Osteocyte (in vitro differentiated cells): ENCODE measurements at regions not wholly inside any gene's neighbourhood (a gene's known extent, or its start where the extent isn't known, plus 50 kb on each side); places are given as distances from the start of the nearest gene placed in this dataset.

ENCODE experiments used
- DNase-seq: peaks from one replicate; pipeline ENCODE4 v3.0.0; 2021; ENCODE audit warnings: mixed read lengths; ENCODE audit not compliant: unreplicated experiment; ENCODE audit errors: extremely low spot score
- H3K27ac Mint-ChIP-seq: one replicate; pipeline ENCODE4 v1.8.0; 2021; ENCODE audit warnings: mild to moderate bottlenecking, mixed read lengths; ENCODE audit not compliant: unreplicated experiment
- H3K27me3 Mint-ChIP-seq: one replicate; pipeline ENCODE4 v1.8.0; 2021; ENCODE audit warnings: mixed read lengths; ENCODE audit not compliant: unreplicated experiment
- H3K36me3 Mint-ChIP-seq: one replicate; pipeline ENCODE4 v1.8.0; 2021; ENCODE audit warnings: mixed read lengths; ENCODE audit not compliant: unreplicated experiment
- H3K4me1 Mint-ChIP-seq: one replicate; pipeline ENCODE4 v1.8.0; 2021; ENCODE audit warnings: mixed read lengths; ENCODE audit not compliant: unreplicated experiment
- H3K4me3 Mint-ChIP-seq: one replicate; pipeline ENCODE4 v1.8.0; 2021; ENCODE audit warnings: mild to moderate bottlenecking, moderate library complexity, mixed read lengths; ENCODE audit not compliant: unreplicated experiment
- H3K9me3 Mint-ChIP-seq: one replicate; pipeline ENCODE4 v1.8.0; 2021; ENCODE audit warnings: mixed read lengths; ENCODE audit not compliant: unreplicated experiment
- TF ChIP-seq, protein P1 (sequence below): fragments of 200-600 bp; sonication (generic); IDR thresholded peaks from 2 replicates; pipeline ENCODE4 v1.5.0; 2021; ENCODE audit warnings: antibody characterized with exemption, mild to moderate bottlenecking, moderate library complexity

DNA sequence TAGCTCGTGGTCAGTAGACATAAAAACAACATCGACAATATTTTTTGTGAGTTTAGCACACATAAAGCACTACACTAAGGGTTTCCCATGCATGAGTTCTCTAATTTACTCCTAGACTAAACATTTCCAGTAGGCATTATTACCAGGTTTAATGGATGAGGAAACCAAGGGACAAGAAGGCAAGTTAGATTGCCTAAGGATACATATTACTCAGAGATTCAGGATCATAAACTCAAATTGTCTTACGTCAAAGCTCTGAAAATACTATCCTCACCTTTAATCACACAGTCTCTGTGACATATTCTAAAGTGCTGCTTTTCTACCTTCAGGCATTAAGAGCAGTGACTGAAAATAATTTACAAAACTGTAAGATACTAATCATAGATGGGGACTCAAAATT is 655.3 kb downstream of the SLC16A7 start:
- peaks cover 3% of the 10 kb centered on the region for H3K4me1 Mint-ChIP-seq
- H3K27me3 Mint-ChIP-seq, result no peaks in the 10 kb centered on the region
- H3K4me3 Mint-ChIP-seq, result no peak overlapping the region
- no peaks in the 10 kb centered on the region for H3K36me3 Mint-ChIP-seq
- TF ChIP-seq, protein P1, sequence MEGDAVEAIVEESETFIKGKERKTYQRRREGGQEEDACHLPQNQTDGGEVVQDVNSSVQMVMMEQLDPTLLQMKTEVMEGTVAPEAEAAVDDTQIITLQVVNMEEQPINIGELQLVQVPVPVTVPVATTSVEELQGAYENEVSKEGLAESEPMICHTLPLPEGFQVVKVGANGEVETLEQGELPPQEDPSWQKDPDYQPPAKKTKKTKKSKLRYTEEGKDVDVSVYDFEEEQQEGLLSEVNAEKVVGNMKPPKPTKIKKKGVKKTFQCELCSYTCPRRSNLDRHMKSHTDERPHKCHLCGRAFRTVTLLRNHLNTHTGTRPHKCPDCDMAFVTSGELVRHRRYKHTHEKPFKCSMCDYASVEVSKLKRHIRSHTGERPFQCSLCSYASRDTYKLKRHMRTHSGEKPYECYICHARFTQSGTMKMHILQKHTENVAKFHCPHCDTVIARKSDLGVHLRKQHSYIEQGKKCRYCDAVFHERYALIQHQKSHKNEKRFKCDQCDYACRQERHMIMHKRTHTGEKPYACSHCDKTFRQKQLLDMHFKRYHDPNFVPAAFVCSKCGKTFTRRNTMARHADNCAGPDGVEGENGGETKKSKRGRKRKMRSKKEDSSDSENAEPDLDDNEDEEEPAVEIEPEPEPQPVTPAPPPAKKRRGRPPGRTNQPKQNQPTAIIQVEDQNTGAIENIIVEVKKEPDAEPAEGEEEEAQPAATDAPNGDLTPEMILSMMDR, result no peak
- no peaks in the 10 kb centered on the region for H3K9me3 Mint-ChIP-seq
- H3K27ac Mint-ChIP-seq, result no peak overlapping the region
- no peak for DNase-seq

DNA sequence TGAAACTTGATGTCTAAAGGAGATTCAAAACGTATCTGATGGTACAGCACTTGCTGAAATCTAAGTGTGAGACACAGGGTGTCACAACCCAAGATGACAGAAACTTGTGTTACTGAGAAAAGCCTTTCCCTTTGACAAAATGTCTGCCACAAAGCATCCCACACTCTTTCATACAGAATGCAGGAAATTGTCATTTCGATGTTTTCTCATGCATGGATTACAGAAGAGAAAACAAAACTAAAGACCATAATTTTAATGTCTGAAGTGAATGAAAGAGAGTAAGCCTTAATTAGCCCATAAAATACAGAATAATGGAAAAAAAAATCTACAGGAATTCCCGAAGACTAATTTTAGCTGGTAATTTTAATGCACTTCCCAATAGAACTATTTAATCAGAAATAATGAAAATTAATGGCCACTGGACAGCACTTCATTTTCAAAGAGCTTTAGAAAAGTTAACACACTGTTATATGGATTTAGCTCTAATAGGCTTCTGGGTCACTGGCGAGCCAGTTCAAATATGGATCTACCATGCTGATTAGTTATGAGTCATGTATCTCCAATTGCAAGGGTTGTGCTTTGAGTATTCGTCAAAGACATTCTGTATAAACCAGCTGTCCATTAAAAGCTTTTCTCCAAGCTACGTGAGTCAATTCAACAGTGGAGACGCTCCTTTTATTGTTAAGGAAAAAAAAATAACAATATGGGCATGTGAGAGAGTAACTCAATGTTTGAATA is 656.7 kb downstream of the SLC16A7 start:
- H3K36me3 Mint-ChIP-seq, result no peaks in the 10 kb centered on the region

DNA sequence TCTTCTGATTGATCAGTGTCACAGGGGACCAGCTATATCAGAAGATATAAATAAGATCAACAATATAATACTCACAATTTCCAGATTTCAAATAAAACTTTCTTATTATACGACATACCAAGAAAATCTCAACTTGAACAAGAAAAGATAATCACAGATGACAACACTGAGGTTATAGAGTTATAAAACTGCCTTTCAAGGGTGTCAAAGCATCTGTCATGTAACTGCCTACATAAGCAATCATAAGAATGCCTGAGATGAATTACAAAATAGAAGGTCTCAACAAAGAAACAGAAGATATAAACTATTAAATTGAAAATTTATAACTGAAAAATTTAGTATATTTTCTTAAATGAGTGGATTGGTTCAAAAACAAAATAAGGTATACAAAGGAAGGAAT is 659.2 kb downstream of the SLC16A7 start:
- Mint-ChIP-seq H3K9me3 (no peaks in the 10 kb centered on the region), H3K27me3 (no peaks in the 10 kb centered on the region)
- TF ChIP-seq, protein P1, result no peak

More for the DNA sequence above, 656.7 kb downstream of the SLC16A7 start:
- DNase-seq, result no peak
- H3K27ac Mint-ChIP-seq, result no peak overlapping the region
- H3K9me3 Mint-ChIP-seq, result no peaks in the 10 kb centered on the region
- H3K27me3 Mint-ChIP-seq, result no peaks in the 10 kb centered on the region
- peaks cover 17% of the 10 kb centered on the region for H3K4me1 Mint-ChIP-seq
- TF ChIP-seq, protein P1, result no peak
- H3K4me3 Mint-ChIP-seq, result no peak overlapping the region

DNA sequence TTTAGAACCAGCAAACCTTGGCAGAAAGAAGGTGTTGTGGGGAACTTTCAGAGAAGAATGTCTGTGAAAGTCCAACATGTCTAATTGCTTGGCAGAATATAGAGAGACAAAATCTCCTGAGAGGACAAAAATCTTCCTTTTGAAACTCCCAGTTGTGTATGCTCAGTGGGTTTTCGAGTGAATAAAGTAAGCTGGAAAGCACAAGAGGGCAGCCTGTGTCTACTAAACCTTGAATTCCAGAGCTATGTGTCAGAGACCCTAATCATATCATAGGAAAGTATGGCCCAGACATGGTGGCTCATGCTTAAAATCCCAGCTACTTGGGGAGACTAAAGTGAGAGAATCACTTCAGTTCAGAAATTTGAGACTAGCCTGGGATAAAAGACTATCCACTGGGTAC is 661.2 kb downstream of the SLC16A7 start:
- H3K9me3 Mint-ChIP-seq, result no peaks in the 10 kb centered on the region
- no peaks in the 10 kb centered on the region for H3K36me3 Mint-ChIP-seq
- H3K27me3 Mint-ChIP-seq, result no peaks in the 10 kb centered on the region
- H3K27ac Mint-ChIP-seq, result peak overlapping the region; percentile 36
- no peak overlapping the region for H3K4me3 Mint-ChIP-seq
- peaks cover 23% of the 10 kb centered on the region for H3K4me1 Mint-ChIP-seq
- no peak for DNase-seq
- TF ChIP-seq, protein P1, result peak; percentile 52

More for the DNA sequence above, 659.2 kb downstream of the SLC16A7 start:
- Mint-ChIP-seq H3K4me3 (no peak overlapping the region), H3K27ac (no peak overlapping the region), H3K4me1 (peaks cover 19% of the 10 kb centered on the region), H3K36me3 (no peaks in the 10 kb centered on the region)
- DNase-seq, result no peak

DNA sequence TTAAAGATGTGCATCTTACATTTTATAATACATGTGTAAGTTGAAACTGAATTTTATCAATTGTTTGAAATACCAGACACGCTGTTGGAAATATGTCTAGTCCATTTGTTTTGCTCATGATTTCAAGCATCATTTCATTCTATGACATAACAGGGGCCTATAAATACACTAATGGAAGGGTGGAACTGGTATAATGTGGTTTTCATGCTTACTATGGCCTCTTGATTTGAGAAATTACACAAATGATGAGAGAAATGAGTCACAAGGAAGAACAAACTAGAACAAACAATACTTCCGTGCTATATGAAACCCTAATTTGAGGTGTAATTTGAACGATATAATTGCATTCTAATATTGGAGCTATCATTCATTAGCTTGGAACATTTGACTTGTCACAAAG is 663.4 kb downstream of the SLC16A7 start:
- Mint-ChIP-seq H3K9me3 (peaks cover 4% of the 10 kb centered on the region), H3K27ac (no peak overlapping the region), H3K4me3 (no peak overlapping the region), H3K27me3 (no peaks in the 10 kb centered on the region), H3K4me1 (peaks cover 41% of the 10 kb centered on the region), H3K36me3 (no peaks in the 10 kb centered on the region)
- TF ChIP-seq, protein P1, result no peak
- no peak for DNase-seq
